SU-DHL-6 (cell line): ENCODE measurements at regions not wholly inside any gene's neighbourhood (a gene's known extent, or its start where the extent isn't known, plus 50 kb on each side); places are given as distances from the start of the nearest gene placed in this dataset.

ENCODE experiments used
- EZH2phosphoT487 ChIP-seq: fragments of 200-600 bp; sonication (generic), shearing (Covaris generic); conservative IDR thresholded peaks from 2 replicates; pipeline ENCODE4 v1.6.1; 2018; ENCODE audit warnings: mild to moderate bottlenecking, antibody characterized with exemption, low read length, moderate library complexity, mixed read lengths
- TF ChIP-seq, protein P1 (sequence below): fragments of 200-600 bp; sonication (generic); IDR thresholded peaks from one replicate; pipeline ENCODE4 v1.5.1; 2017; ENCODE audit warnings: antibody characterized with exemption, mild to moderate bottlenecking, low read length, moderate library complexity; ENCODE audit not compliant: insufficient read depth, poor library complexity, severe bottlenecking

GRCh38 chr11:119858288-119858687 lies 129.3 kb upstream of the NECTIN1 start:
- TF ChIP-seq, protein P1, sequence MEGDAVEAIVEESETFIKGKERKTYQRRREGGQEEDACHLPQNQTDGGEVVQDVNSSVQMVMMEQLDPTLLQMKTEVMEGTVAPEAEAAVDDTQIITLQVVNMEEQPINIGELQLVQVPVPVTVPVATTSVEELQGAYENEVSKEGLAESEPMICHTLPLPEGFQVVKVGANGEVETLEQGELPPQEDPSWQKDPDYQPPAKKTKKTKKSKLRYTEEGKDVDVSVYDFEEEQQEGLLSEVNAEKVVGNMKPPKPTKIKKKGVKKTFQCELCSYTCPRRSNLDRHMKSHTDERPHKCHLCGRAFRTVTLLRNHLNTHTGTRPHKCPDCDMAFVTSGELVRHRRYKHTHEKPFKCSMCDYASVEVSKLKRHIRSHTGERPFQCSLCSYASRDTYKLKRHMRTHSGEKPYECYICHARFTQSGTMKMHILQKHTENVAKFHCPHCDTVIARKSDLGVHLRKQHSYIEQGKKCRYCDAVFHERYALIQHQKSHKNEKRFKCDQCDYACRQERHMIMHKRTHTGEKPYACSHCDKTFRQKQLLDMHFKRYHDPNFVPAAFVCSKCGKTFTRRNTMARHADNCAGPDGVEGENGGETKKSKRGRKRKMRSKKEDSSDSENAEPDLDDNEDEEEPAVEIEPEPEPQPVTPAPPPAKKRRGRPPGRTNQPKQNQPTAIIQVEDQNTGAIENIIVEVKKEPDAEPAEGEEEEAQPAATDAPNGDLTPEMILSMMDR = no peak
- no peak for TF ChIP-seq EZH2phosphoT487
